ENCODE measurements at regions not wholly inside any gene's neighbourhood (a gene's known extent, or its start where the extent isn't known, plus 50 kb on each side); places are given as distances from the start of the nearest gene placed in this dataset.

DNA sequence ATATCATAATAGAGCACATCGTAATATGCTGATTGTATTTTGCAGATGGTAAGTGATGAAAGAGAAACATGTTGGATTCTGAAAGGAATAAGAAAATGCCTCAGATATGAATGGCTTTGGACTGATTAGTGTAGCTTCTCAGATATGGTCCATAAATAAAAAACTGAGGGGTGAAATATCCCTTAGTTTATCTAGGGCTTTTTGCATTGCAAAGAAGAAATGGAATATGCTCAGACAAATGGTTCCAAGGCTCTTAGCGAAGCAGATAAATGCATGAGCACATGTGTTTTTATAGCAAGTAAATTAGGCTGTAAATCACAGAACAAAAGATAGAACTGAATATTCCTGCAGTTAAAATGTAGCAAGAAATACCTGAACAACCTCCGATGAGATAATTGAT is 820.9 kb upstream of the GRM7 start:
- TF ChIP-seq, protein P1, sequence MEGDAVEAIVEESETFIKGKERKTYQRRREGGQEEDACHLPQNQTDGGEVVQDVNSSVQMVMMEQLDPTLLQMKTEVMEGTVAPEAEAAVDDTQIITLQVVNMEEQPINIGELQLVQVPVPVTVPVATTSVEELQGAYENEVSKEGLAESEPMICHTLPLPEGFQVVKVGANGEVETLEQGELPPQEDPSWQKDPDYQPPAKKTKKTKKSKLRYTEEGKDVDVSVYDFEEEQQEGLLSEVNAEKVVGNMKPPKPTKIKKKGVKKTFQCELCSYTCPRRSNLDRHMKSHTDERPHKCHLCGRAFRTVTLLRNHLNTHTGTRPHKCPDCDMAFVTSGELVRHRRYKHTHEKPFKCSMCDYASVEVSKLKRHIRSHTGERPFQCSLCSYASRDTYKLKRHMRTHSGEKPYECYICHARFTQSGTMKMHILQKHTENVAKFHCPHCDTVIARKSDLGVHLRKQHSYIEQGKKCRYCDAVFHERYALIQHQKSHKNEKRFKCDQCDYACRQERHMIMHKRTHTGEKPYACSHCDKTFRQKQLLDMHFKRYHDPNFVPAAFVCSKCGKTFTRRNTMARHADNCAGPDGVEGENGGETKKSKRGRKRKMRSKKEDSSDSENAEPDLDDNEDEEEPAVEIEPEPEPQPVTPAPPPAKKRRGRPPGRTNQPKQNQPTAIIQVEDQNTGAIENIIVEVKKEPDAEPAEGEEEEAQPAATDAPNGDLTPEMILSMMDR (conservative IDR thresholded peaks at IDR 0.05), result no peak
- no peak for TF ChIP-seq EZH2 (IDR thresholded peaks at IDR 0.05; ENCODE audit: low read depth)
